Calu3 (cell line): ENCODE measurements at regions not wholly inside any gene's neighbourhood (a gene's known extent, or its start where the extent isn't known, plus 50 kb on each side); places are given as distances from the start of the nearest gene placed in this dataset.

Source experiments
- BruUV-seq: library from RNA; stranded (reverse); fragments of 400-500 nt; replicated peaks from 2 replicates; lab custom pipeline; 2021; lab: Mats Ljungman, UMichigan
- CTCF ChIA-PET: fragments of 300-600 bp; sonication (Branson Sonifier 250); formaldehyde crosslinking; loops from one replicate; lab custom pipeline; 2022; ENCODE audit warnings: antibody characterized with exemption; lab: Charles Lee
- DNase-seq: peaks from one replicate; pipeline ENCODE4 v3.0.0; 2022
- H3K27ac Mint-ChIP-seq: one replicate; pipeline ENCODE4 v1.8.0; 2022; ENCODE audit warnings: mixed read lengths; ENCODE audit not compliant: unreplicated experiment
- H3K27me3 Mint-ChIP-seq: one replicate; pipeline ENCODE4 v1.8.0; 2022; ENCODE audit warnings: mixed read lengths; ENCODE audit not compliant: unreplicated experiment
- H3K36me3 Mint-ChIP-seq: one replicate; pipeline ENCODE4 v1.8.0; 2022; ENCODE audit warnings: mild to moderate bottlenecking, moderate library complexity, mixed read lengths; ENCODE audit not compliant: insufficient read depth, unreplicated experiment
- H3K4me1 Mint-ChIP-seq: one replicate; pipeline ENCODE4 v1.8.0; 2022; ENCODE audit warnings: mild to moderate bottlenecking, low read depth, mixed read lengths; ENCODE audit not compliant: unreplicated experiment
- H3K4me3 Mint-ChIP-seq: one replicate; pipeline ENCODE4 v1.8.0; 2022; ENCODE audit warnings: mild to moderate bottlenecking, low read depth, moderate library complexity, mixed read lengths; ENCODE audit not compliant: unreplicated experiment
- H3K9me3 Mint-ChIP-seq: one replicate; pipeline ENCODE4 v1.8.0; 2022; ENCODE audit warnings: low read depth, mixed read lengths; ENCODE audit not compliant: unreplicated experiment
- CTCF ChIP-seq: fragments of 200-600 bp; IDR thresholded peaks from one replicate; pipeline ENCODE4 v1.8.0; 2022; ENCODE audit warnings: antibody characterized with exemption; ENCODE audit not compliant: unreplicated experiment
- intact Hi-C: fragments of 100-400 bp; cut with micrococcal nuclease; formaldehyde crosslinking; loops from one replicate; pipeline ENCODE4 v1.10.0; 2022; ENCODE audit not compliant: unreplicated experiment

- TF ChIP-seq CTCF = no peak
- Mint-ChIP-seq H3K36me3 (no peaks in the 10 kb centered on the region), H3K27ac (no peak overlapping the region), H3K4me1 (no peaks in the 10 kb centered on the region), H3K4me3 (no peak overlapping the region), H3K27me3 (no peaks in the 10 kb centered on the region), H3K9me3 (peaks cover 14% of the 10 kb centered on the region)
- no peak for DNase-seq
- CTCF ChIA-PET = no interaction called here
- intact Hi-C loops = no loop called here
- BruUV-seq = no TSS peak
These were observed 113.7 kb upstream of the GYPC start for GRCh38 chr2:126542247-126542646.

GRCh38 chr2:126543081-126543480 lies 112.9 kb upstream of the GYPC start:
- Mint-ChIP-seq H3K9me3 (peaks cover 14% of the 10 kb centered on the region), H3K27me3 (no peaks in the 10 kb centered on the region), H3K36me3 (no peaks in the 10 kb centered on the region), H3K27ac (no peak overlapping the region), H3K4me1 (no peaks in the 10 kb centered on the region), H3K4me3 (no peak overlapping the region)
- CTCF ChIA-PET = no interaction called here
- BruUV-seq = no TSS peak
- TF ChIP-seq CTCF = no peak
- intact Hi-C loops = no loop called here
- DNase-seq = no peak

GRCh38 chr2:126558029-126558428 lies 97.9 kb upstream of the GYPC start:
- intact Hi-C loops = no loop called here
- Mint-ChIP-seq H3K9me3 (peaks cover 18% of the 10 kb centered on the region), H3K27ac (no peak overlapping the region), H3K4me1 (no peaks in the 10 kb centered on the region), H3K4me3 (no peak overlapping the region), H3K36me3 (no peaks in the 10 kb centered on the region), H3K27me3 (no peaks in the 10 kb centered on the region)
- CTCF ChIA-PET = no interaction called here
- no TSS peak for BruUV-seq
- no peak for TF ChIP-seq CTCF
- no peak for DNase-seq

- peaks cover 17% of the 10 kb centered on the region for H3K9me3 Mint-ChIP-seq
- BruUV-seq = no TSS peak
These were observed 87.2 kb upstream of the GYPC start for GRCh38 chr2:126568734-126569133.

More at GRCh38 chr2:126568734-126569133, 87.2 kb upstream of the GYPC start:
- no peaks in the 10 kb centered on the region for H3K4me1 Mint-ChIP-seq
- H3K36me3 Mint-ChIP-seq = no peaks in the 10 kb centered on the region
- intact Hi-C loops = no loop called here
- H3K27ac Mint-ChIP-seq = no peak overlapping the region
- no peak overlapping the region for H3K4me3 Mint-ChIP-seq
- CTCF ChIA-PET = no interaction called here
- H3K27me3 Mint-ChIP-seq = no peaks in the 10 kb centered on the region
- TF ChIP-seq CTCF = no peak
- DNase-seq = no peak
